HCT116 (cell line): ENCODE measurements at regions not wholly inside any gene's neighbourhood (a gene's known extent, or its start where the extent isn't known, plus 50 kb on each side); places are given as distances from the start of the nearest gene placed in this dataset.

ENCODE experiments used
- ATAC-seq: fragments of 200-7000 bp; cut with Tn5 transposase; 2 replicates; pipeline ENCODE4 v1.9.1; 2020; ENCODE audit warnings: mild to moderate bottlenecking, moderate library complexity
- BruUV-seq: library from RNA; stranded (reverse); fragments of 400-500 nt; replicated peaks from 2 replicates; lab custom pipeline; 2021; lab: Mats Ljungman, UMichigan
- CTCF ChIA-PET: fragments of 300-600 bp; sonication (Branson Sonifier 250); formaldehyde crosslinking; loops from one replicate; lab custom pipeline; 2021; ENCODE audit warnings: antibody characterized with exemption; lab: Charles Lee
- POLR2A ChIA-PET: fragments of 300-600, 350-600 bp; sonication (Branson Sonifier 250); formaldehyde crosslinking; loops from one replicate; lab custom pipeline; 2021; ENCODE audit warnings: antibody characterized with exemption; lab: Charles Lee
- RAD21 ChIA-PET, 2 experiments: fragments of 300-600 bp; sonication (Branson Sonifier 250); formaldehyde crosslinking; loops; one replicate each; lab custom pipeline; 2023; ENCODE audit warnings: low total read pairs in 2 of 2; ENCODE audit not compliant: uncharacterized antibody in 2 of 2, unreplicated experiment in 2 of 2, low non-redundant PET in 1 of 2; lab: Charles Lee
- DNase-seq: peaks from one replicate; pipeline ENCODE4 v3.0.0-alpha.2; 2010; ENCODE audit warnings: low read depth, low spot score
- H2AFZ ChIP-seq: fragments of 200-600 bp; shearing (Covaris generic), sonication (generic); 2 replicates; pipeline ENCODE4 v1.6.1; 2017; ENCODE audit warnings: low read depth, mixed run types, mixed read lengths, antibody characterized with exemption, low read length; ENCODE audit not compliant: poor library complexity, severe bottlenecking
- H3K27ac ChIP-seq: 2 replicates; pipeline ENCODE4 v1.5.1; 2012; ENCODE audit warnings: low read depth, low read length
- H3K27me3 ChIP-seq: fragments of 200-600 bp; sonication (generic); 2 replicates; pipeline ENCODE4 v1.6.1; 2016; ENCODE audit warnings: mixed run types, low read length, mixed read lengths; ENCODE audit not compliant: insufficient read depth
- H3K36me3 ChIP-seq, 2 experiments: fragments of 200-500 bp in 1 of 2; fragments of 200-600 bp in 1 of 2; sonication (Bioruptor generic) in 1 of 2; sonication (generic) in 1 of 2; 2 replicates each; pipeline versions ENCODE4 v1.5.1 to v1.6.1; 2014 to 2016; ENCODE audit warnings: low read length in 2 of 2, inconsistent platforms in 1 of 2, mixed read lengths in 1 of 2, mixed run types in 1 of 2; ENCODE audit not compliant: insufficient read depth in 2 of 2, control insufficient read depth in 1 of 2
- H3K4me1 ChIP-seq, 2 experiments: fragments of 200-600 bp in 1 of 2; sonication (generic) in 1 of 2; 2 replicates each; pipeline versions ENCODE4 v1.5.1 to v1.6.1; 2012 to 2017; ENCODE audit warnings: low read length in 2 of 2, inconsistent platforms in 1 of 2, mild to moderate bottlenecking in 1 of 2, mixed read lengths in 1 of 2, mixed run types in 1 of 2, moderate library complexity in 1 of 2; ENCODE audit not compliant: insufficient read depth in 2 of 2, control insufficient read depth in 1 of 2
- H3K4me2 ChIP-seq: fragments of 200-600 bp; sonication (generic); 2 replicates; pipeline ENCODE4 v1.6.1; 2017; ENCODE audit warnings: mixed run types, low read length, mixed read lengths
- H3K4me3 ChIP-seq, 2 experiments: fragments of 200-600 bp in 1 of 2; sonication (generic) in 1 of 2; replicated peaks in 1 of 2; 2 replicates each; pipeline ENCODE4 v1.5.1; 2011 to 2016; ENCODE audit warnings: low read length in 2 of 2, control low read depth in 1 of 2, low read depth in 1 of 2, mild to moderate bottlenecking in 1 of 2, mixed read lengths in 1 of 2, mixed run types in 1 of 2
- H3K79me2 ChIP-seq: fragments of 200-600 bp; sonication (generic); 2 replicates; pipeline ENCODE4 v1.6.1; 2017; ENCODE audit warnings: mild to moderate bottlenecking, mixed run types, low read length, moderate library complexity, mixed read lengths; ENCODE audit not compliant: insufficient read depth
- H3K9ac ChIP-seq: fragments of 200-600 bp; sonication (generic); 2 replicates; pipeline ENCODE4 v1.6.1; 2016; ENCODE audit warnings: low read length, mixed read lengths
- H3K9me2 ChIP-seq: fragments of 200-600 bp; sonication (generic), shearing (Covaris generic); 2 replicates; pipeline ENCODE4 v1.6.1; 2017; ENCODE audit warnings: mixed run types, mild to moderate bottlenecking, moderate library complexity; ENCODE audit not compliant: insufficient read depth
- H3K9me3 ChIP-seq, 2 experiments: fragments of 200-500 bp in 1 of 2; fragments of 200-600 bp in 1 of 2; sonication (Bioruptor generic) in 1 of 2; sonication (generic) in 1 of 2; 2 replicates each; pipeline ENCODE4 v1.6.1; 2014 to 2017; ENCODE audit warnings: low read length in 2 of 2, mixed read lengths in 2 of 2, inconsistent platforms in 1 of 2, low read depth in 1 of 2, mild to moderate bottlenecking in 1 of 2, mixed run types in 1 of 2, moderate library complexity in 1 of 2; ENCODE audit not compliant: control insufficient read depth in 1 of 2, insufficient read depth in 1 of 2
- H4K20me1 ChIP-seq: fragments of 200-600 bp; sonication (generic), shearing (Covaris generic); 2 replicates; pipeline ENCODE4 v1.6.1; 2017; ENCODE audit warnings: mixed run types, mild to moderate bottlenecking, moderate library complexity; ENCODE audit not compliant: insufficient read depth
- EGR1 ChIP-seq: IDR thresholded peaks from 2 replicates; pipeline ENCODE4 v1.6.1; 2012; ENCODE audit warnings: low read depth
- EZH2 ChIP-seq: fragments of 200-600 bp; sonication (generic); IDR thresholded peaks from 2 replicates; pipeline ENCODE4 v1.6.1; 2017; ENCODE audit warnings: antibody characterized with exemption, mixed run types
- EZH2phosphoT487 ChIP-seq: fragments of 200-600 bp; IDR thresholded peaks from 2 replicates; pipeline ENCODE4 v1.6.1; 2018; ENCODE audit warnings: antibody characterized with exemption, borderline replicate concordance
- FOSL1 ChIP-seq: IDR thresholded peaks from 2 replicates; pipeline ENCODE4 v1.6.1; 2012; ENCODE audit warnings: low read depth
- POLR2AphosphoS5 ChIP-seq: IDR thresholded peaks from 2 replicates; pipeline ENCODE4 v1.6.1; 2011; ENCODE audit warnings: mild to moderate bottlenecking, low read depth, low read length, moderate library complexity
- SP1 ChIP-seq: IDR thresholded peaks from 2 replicates; pipeline ENCODE4 v1.6.1; 2012; ENCODE audit warnings: low read depth
- SRF ChIP-seq: IDR thresholded peaks from 2 replicates; pipeline ENCODE4 v1.6.1; 2012; ENCODE audit warnings: low read depth
- YY1 ChIP-seq: IDR thresholded peaks from 2 replicates; pipeline ENCODE4 v1.6.1; 2011; ENCODE audit warnings: low read length, low read depth, moderate library complexity, mild to moderate bottlenecking; ENCODE audit not compliant: insufficient replicate concordance; ENCODE audit errors: extremely low read depth
- ZFX ChIP-seq: fragments of 450-650 bp; IDR thresholded peaks from 2 replicates; pipeline ENCODE4 v1.6.1; 2017
- ZNF274 ChIP-seq: fragments of 200-500 bp; sonication (Bioruptor generic); IDR thresholded peaks from 2 replicates; pipeline ENCODE4 v1.6.1; 2014; ENCODE audit warnings: mild to moderate bottlenecking, low read depth, low read length, inconsistent platforms
- intact Hi-C: fragments of 100-400 bp; cut with micrococcal nuclease; formaldehyde crosslinking; loops from 2 replicates; pipeline ENCODE4 v1.10.0; 2022
- TF ChIP-seq, protein P1 (sequence below), 3 experiments: fragments of 200-600 bp in 1 of 3; sonication (generic) in 1 of 3; IDR thresholded peaks in 2 of 3; conservative IDR thresholded peaks in 1 of 3; 2 replicates each; pipeline ENCODE4 v1.5.1; 2012 to 2017; ENCODE audit warnings: low read depth in 2 of 3, low read length in 2 of 3, antibody characterized with exemption in 1 of 3, borderline replicate concordance in 1 of 3, control low read depth in 1 of 3, mild to moderate bottlenecking in 1 of 3, mixed read lengths in 1 of 3, mixed run types in 1 of 3, moderate library complexity in 1 of 3; ENCODE audit not compliant: insufficient read depth in 1 of 3
- TF ChIP-seq, protein P2 (sequence below): IDR thresholded peaks from 2 replicates; pipeline ENCODE4 v1.6.1; 2012; ENCODE audit warnings: low read depth
- TF ChIP-seq, protein P3 (sequence below): IDR thresholded peaks from 2 replicates; pipeline ENCODE4 v1.6.1; 2011; ENCODE audit warnings: mild to moderate bottlenecking, low read length, moderate library complexity; ENCODE audit not compliant: insufficient replicate concordance; ENCODE audit errors: extremely low read depth
- TF ChIP-seq, protein P4 (sequence below): IDR thresholded peaks from 2 replicates; pipeline ENCODE4 v1.6.1; 2012

DNA sequence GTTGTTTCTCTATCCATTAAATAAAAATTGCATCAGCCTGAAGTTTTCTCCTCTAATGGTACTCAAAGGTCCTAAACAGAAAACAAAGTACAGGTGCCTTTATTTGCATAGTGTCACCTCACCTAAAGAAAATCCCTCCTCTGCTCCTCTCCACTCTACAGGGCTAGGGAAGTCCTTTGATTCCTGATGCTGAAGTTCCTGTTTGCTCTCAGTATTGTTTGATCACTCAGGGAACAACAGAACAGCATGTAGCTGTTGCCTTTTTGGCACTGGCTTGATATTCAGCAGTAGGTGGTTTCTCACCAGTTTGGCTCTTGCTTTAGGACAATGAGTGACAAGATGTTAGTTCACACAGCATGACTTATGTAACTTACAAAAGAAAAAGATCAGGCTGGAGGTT, 156.2 kb upstream of the SLC7A11 start:
- POLR2A ChIA-PET = no interaction called here
- BruUV-seq = no TSS peak
- H3K4me2 ChIP-seq = no peak overlapping the region

More for the DNA sequence above, 156.2 kb upstream of the SLC7A11 start:
- Histone ChIP-seq H3K27me3 (no peaks in the 10 kb centered on the region), H3K79me2 (no peaks in the 10 kb centered on the region), H2AFZ (no peak overlapping the region), H3K4me3 (no peak overlapping the region), H3K4me1 (no peaks in the 10 kb centered on the region), H3K9me2 (peaks cover 4% of the 10 kb centered on the region; the same call in 1 of the 2 replicates), H3K9ac (no peak overlapping the region), H3K36me3 (no peaks in the 10 kb centered on the region), H3K27ac (no peak overlapping the region), H4K20me1 (no peaks in the 10 kb centered on the region), H3K9me3 (no peaks in the 10 kb centered on the region)
- intact Hi-C loops = no loop called here
- ATAC-seq = no peak
- CTCF ChIA-PET = no interaction called here
- DNase-seq = no peak
- TF ChIP-seq, protein P1, sequence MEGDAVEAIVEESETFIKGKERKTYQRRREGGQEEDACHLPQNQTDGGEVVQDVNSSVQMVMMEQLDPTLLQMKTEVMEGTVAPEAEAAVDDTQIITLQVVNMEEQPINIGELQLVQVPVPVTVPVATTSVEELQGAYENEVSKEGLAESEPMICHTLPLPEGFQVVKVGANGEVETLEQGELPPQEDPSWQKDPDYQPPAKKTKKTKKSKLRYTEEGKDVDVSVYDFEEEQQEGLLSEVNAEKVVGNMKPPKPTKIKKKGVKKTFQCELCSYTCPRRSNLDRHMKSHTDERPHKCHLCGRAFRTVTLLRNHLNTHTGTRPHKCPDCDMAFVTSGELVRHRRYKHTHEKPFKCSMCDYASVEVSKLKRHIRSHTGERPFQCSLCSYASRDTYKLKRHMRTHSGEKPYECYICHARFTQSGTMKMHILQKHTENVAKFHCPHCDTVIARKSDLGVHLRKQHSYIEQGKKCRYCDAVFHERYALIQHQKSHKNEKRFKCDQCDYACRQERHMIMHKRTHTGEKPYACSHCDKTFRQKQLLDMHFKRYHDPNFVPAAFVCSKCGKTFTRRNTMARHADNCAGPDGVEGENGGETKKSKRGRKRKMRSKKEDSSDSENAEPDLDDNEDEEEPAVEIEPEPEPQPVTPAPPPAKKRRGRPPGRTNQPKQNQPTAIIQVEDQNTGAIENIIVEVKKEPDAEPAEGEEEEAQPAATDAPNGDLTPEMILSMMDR (IDR thresholded peaks at IDR 0.05 in 2 of 3, conservative IDR thresholded peaks at IDR 0.05 in 1 of 3; ENCODE audit: borderline replicate concordance in 1 of 3, insufficient read depth in 1 of 3, low read depth in 2 of 3, low read length in 2 of 3) = no peak
- no peak for TF ChIP-seq EZH2phosphoT487
- TF ChIP-seq SP1 = no peak
- TF ChIP-seq ZNF274 = no peak
- TF ChIP-seq, protein P2, sequence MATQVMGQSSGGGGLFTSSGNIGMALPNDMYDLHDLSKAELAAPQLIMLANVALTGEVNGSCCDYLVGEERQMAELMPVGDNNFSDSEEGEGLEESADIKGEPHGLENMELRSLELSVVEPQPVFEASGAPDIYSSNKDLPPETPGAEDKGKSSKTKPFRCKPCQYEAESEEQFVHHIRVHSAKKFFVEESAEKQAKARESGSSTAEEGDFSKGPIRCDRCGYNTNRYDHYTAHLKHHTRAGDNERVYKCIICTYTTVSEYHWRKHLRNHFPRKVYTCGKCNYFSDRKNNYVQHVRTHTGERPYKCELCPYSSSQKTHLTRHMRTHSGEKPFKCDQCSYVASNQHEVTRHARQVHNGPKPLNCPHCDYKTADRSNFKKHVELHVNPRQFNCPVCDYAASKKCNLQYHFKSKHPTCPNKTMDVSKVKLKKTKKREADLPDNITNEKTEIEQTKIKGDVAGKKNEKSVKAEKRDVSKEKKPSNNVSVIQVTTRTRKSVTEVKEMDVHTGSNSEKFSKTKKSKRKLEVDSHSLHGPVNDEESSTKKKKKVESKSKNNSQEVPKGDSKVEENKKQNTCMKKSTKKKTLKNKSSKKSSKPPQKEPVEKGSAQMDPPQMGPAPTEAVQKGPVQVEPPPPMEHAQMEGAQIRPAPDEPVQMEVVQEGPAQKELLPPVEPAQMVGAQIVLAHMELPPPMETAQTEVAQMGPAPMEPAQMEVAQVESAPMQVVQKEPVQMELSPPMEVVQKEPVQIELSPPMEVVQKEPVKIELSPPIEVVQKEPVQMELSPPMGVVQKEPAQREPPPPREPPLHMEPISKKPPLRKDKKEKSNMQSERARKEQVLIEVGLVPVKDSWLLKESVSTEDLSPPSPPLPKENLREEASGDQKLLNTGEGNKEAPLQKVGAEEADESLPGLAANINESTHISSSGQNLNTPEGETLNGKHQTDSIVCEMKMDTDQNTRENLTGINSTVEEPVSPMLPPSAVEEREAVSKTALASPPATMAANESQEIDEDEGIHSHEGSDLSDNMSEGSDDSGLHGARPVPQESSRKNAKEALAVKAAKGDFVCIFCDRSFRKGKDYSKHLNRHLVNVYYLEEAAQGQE = no peak
- no peak for TF ChIP-seq ZFX
- no peak for TF ChIP-seq EZH2
- TF ChIP-seq YY1 = no peak
- TF ChIP-seq, protein P3, sequence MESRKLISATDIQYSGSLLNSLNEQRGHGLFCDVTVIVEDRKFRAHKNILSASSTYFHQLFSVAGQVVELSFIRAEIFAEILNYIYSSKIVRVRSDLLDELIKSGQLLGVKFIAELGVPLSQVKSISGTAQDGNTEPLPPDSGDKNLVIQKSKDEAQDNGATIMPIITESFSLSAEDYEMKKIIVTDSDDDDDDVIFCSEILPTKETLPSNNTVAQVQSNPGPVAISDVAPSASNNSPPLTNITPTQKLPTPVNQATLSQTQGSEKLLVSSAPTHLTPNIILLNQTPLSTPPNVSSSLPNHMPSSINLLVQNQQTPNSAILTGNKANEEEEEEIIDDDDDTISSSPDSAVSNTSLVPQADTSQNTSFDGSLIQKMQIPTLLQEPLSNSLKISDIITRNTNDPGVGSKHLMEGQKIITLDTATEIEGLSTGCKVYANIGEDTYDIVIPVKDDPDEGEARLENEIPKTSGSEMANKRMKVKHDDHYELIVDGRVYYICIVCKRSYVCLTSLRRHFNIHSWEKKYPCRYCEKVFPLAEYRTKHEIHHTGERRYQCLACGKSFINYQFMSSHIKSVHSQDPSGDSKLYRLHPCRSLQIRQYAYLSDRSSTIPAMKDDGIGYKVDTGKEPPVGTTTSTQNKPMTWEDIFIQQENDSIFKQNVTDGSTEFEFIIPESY = no peak
- no peak for TF ChIP-seq FOSL1
- TF ChIP-seq SRF = no peak
- TF ChIP-seq EGR1 = no peak
- no peak for TF ChIP-seq POLR2AphosphoS5
- TF ChIP-seq, protein P4, sequence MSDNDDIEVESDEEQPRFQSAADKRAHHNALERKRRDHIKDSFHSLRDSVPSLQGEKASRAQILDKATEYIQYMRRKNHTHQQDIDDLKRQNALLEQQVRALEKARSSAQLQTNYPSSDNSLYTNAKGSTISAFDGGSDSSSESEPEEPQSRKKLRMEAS = no peak
- RAD21 ChIA-PET = no interaction called here
